HG03457 (cell line): ENCODE measurements at regions not wholly inside any gene's neighbourhood (a gene's known extent, or its start where the extent isn't known, plus 50 kb on each side); places are given as distances from the start of the nearest gene placed in this dataset.

Source experiments
- ATAC-seq: cut with Tn5 transposase; IDR thresholded peaks from one replicate; pipeline ENCODE4 v1.9.1; 2021; ENCODE audit warnings: moderate number of reproducible peaks; ENCODE audit not compliant: unreplicated experiment

DNA sequence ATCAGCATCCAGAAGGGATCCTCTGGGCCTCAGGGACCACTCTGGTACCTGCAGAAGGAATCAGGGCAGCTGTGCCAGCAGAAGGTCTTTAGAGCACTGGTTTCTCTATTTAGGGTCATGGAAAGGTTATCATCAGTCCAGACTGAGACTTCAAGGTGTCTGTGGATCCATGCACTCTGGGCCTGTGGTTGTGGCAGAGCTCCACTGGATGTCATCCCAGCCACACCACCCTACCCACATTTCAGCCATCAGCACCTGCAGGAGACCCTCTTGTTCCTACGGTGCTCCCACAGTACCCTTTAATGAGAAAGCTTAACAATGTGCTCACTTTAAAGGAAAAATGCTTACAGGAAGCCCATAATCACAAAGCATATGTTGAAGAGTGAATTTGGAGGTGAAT, 603.4 kb upstream of the CCDC54 start:
- ATAC-seq: no peak

DNA sequence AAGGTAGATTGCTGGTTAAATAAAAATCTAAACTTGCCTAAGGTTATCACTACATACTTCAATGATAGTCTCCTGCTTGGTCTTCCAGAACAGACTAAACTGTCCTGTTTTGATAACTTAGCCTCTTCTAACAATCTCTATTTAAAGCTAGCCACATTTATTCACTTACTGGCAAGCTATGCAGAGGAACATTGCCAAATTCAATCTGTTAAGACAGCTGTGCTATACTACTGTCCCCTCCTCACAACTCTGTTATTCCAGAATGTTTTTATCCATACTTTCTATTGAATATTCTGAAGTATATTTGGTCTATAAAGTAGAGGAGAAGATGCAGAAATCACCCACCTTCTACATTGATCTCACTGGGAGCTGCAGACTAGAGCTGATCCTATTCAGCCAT, 594.0 kb upstream of the CCDC54 start:
- no peak for ATAC-seq

- no peak for ATAC-seq
Observed at GRCh38 chr3:106789276-106789675, 588.0 kb upstream of the CCDC54 start.

DNA sequence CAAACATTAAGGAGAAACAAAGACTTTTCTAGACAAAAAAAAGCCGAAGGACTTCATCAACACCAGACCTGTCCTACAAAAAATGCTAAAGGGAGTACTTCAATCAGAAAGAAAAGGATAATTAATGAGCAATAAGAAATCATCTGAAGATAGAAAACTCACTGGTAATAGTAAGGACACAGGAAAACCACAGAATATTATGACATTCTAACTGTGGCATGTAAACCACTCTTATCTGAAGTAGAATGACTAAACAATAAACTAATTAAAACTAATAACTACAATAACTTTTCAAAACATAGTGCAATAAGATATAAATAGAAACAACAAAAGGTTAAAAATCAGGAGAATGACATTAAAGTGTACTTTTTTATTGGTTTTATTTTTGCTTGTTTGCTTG, 584.5 kb upstream of the CCDC54 start:
- no peak for ATAC-seq

DNA sequence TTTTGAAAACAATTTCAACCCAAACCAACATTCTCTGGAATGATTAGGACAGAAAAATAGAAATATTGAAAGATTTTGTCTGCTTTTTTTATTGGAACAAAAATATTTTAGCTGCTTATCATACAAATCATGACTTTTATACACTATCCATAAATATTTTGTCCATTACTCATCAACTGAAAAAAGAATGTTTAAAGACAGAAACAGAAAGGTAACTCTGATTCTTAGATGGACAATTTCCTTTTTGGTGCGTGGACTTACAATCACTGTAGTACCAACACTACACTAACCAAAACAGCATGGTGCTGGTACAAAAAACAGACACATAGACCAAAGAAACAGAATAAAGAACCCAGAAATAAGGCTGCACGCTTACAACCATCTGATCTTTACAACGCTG, 582.8 kb upstream of the CCDC54 start:
- no peak for ATAC-seq

DNA sequence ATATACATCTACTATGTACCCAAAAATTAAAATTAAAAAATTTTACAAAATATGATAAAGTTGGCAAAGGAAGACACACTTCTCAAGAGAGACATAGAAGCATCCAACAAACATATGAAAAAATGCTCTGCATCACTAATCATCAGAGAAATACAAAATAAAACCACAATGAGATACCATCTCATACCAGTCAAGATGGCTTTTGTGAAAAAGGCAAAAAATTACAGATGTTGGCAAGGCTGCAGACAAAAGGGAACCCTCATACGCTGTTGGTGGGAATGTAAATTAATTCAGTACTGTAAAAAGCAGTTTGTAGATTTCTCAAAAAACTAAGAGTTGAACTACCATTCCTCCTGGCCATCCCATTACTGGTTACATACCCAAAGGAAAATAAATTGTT, 581.7 kb upstream of the CCDC54 start:
- ATAC-seq: no peak

DNA sequence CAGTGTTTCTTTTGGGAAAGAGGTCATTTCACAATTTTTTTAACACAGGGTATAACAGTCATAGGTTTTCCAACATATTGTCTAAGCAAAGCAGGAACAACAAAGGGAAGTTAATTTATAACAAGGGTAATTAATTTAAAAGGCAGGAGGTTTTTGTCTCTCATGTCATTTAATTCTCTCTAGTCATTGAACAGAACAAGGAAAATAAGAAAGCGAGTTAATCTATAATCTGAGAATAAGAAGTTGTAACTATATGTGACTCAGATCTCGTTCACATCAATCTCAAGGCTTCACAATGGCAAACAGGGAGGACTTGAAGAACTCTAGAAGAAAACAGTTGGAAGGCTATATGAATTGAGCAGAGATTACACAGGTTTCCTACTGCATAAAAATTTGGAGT, 579.8 kb upstream of the CCDC54 start:
- ATAC-seq: no peak

DNA sequence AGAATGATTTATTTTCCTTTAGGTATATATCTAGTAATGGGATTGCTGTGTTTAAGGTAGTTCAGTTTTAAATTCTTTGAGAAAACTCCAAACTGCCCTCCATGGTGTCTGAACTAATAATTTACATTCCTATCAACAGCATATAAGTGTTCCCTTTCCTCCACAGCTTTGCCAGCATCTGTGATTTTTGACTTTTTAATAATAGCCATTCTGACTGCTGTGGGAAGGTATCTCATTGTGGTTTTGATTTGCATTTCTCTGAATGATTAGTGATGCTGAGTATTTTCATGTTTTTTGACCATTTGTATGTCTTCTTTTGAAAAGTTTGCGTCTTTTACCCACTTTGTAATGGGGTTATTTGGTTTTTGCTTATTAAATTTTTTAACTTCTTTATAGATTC, 571.6 kb upstream of the CCDC54 start:
- ATAC-seq: no peak

- ATAC-seq: no peak
Observed at GRCh38 chr3:106806964-106807363, 570.3 kb upstream of the CCDC54 start.

DNA sequence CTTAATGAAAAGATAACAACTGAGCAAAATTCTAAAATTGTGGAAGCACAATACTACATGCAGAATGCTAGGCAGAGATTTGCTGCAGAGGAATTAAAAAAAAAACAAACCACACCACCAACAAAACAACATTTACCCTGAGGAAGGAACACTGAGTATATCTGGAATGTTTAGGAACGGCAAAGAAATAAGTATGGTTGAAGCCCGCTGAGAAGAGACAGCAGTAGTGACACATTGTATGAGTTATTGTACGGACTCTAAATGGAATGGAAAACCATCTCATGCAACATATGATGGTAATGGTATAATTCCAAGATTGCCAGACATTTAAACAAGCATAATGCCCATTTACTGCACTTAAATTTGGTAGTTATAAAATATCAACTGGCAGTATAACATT, 568.2 kb upstream of the CCDC54 start:
- ATAC-seq: no peak

DNA sequence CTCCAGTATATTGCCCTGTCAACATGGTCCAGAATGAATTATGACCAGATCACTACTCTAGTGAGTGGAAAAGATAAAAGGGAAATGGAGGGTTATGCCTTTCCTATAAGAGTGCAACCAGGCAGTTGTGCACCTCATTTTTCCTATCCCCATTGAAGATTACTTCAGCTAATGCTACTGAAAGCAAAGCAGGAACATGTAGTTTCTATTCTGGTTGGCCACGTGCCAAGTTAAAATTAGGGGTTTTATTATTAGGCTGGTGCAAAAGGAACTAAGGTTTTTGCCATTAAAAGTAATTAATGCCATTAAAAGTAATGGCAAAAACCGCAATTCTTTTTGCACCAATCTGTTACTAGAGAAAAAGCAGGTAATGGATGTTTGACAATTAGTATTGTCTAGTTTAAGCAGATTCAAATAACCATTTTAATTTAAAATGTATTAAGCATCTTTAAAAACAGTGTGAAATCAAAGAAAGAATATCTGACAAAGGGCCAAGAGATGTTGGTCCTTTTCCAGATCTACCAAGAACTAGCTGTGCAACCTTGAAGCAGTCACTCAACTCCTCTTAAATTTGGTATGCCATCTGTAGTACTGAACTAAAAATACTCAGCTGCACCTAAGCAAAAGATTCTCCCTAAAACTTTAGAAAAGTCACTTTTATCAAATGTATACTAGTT, 567.5 kb upstream of the CCDC54 start:
- ATAC-seq: no peak

- ATAC-seq: no peak
Observed at GRCh38 chr3:106810300-106810875, 566.9 kb upstream of the CCDC54 start.

DNA sequence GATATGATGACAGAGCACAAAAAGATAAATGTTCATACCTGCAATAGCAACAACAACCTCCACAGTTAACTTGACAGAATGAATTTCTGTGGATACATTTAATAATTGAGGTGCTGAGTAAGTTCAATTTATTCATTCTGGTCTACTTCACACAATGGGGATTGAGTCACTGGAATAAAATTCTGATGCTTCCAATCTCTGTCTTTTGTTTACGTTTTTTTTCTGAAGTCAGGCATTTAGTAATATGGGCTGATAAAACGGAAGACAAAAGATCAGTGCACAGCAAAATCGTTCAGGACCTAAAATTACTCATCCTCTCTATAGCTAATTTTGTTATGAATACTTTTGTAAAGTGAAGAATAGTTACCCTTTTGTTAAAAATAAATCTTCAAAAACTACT, 565.9 kb upstream of the CCDC54 start:
- ATAC-seq: no peak

GRCh38 chr3:106813742-106814141, 563.5 kb upstream of the CCDC54 start:
- no peak for ATAC-seq

DNA sequence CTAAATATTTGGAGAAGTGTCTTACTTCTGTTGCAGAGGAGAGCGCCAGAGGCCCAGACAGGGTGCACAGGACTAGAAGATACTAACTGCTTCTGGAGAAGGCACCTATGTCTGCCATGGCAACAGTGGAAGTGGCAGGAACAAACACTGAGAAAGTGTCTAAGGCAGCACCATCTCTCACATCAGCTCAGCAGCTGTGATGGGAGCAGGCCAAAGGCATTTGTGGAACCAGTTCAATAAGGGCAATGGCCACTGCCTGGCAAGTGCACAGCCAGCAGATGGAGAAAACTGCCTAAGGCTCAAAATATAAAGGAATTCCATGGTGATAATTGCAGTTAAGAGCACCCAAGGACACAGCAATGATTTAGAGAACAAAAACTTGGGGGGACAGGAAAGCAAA, 563.0 kb upstream of the CCDC54 start:
- ATAC-seq: no peak

GRCh38 chr3:106816838-106817237, 560.4 kb upstream of the CCDC54 start:
- no peak for ATAC-seq

- no peak for ATAC-seq
Observed at GRCh38 chr3:106817706-106818105, 559.5 kb upstream of the CCDC54 start.

GRCh38 chr3:106819440-106819839, 557.8 kb upstream of the CCDC54 start:
- ATAC-seq: no peak

GRCh38 chr3:106820726-106821362, 556.4 kb upstream of the CCDC54 start:
- ATAC-seq: no peak

GRCh38 chr3:106821801-106822200, 555.4 kb upstream of the CCDC54 start:
- no peak for ATAC-seq

- ATAC-seq: no peak
Observed at GRCh38 chr3:106822204-106822603, 555.0 kb upstream of the CCDC54 start.

GRCh38 chr3:106823701-106824100, 553.5 kb upstream of the CCDC54 start:
- no peak for ATAC-seq

DNA sequence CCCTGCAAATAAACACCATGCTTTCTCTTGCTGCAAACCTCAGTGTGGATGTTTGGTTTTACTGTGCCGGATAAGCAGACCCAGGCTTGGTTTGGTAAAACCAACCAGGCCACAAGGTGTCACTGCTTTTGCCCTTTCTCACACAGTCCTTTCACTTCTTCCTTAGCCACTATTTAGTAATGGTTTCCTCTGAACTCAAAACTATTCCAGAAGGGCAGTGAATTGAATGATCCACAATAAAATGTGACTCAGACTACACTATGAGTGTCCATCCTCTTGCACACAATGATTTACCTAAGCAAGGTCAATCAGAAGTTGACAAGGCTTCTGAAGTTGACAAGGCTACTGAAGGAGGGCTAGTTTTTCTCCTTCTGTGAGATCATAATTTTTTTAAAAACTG, 552.4 kb upstream of the CCDC54 start:
- ATAC-seq: no peak
